HCT116 (cell line): ENCODE measurements at regions not wholly inside any gene's neighbourhood (a gene's known extent, or its start where the extent isn't known, plus 50 kb on each side); places are given as distances from the start of the nearest gene placed in this dataset.

Experiments used
- ATAC-seq: fragments of 200-7000 bp; cut with Tn5 transposase; 2 replicates; pipeline ENCODE4 v1.9.1; 2020; ENCODE audit warnings: mild to moderate bottlenecking, moderate library complexity
- BruUV-seq: library from RNA; stranded (reverse); fragments of 400-500 nt; replicated peaks from 2 replicates; lab custom pipeline; 2021; lab: Mats Ljungman, UMichigan
- CTCF ChIA-PET: fragments of 300-600 bp; sonication (Branson Sonifier 250); formaldehyde crosslinking; loops from one replicate; lab custom pipeline; 2021; ENCODE audit warnings: antibody characterized with exemption; lab: Charles Lee
- POLR2A ChIA-PET: fragments of 300-600, 350-600 bp; sonication (Branson Sonifier 250); formaldehyde crosslinking; loops from one replicate; lab custom pipeline; 2021; ENCODE audit warnings: antibody characterized with exemption; lab: Charles Lee
- RAD21 ChIA-PET, 2 experiments: fragments of 300-600 bp; sonication (Branson Sonifier 250); formaldehyde crosslinking; loops; one replicate each; lab custom pipeline; 2023; ENCODE audit warnings: low total read pairs in 2 of 2; ENCODE audit not compliant: uncharacterized antibody in 2 of 2, unreplicated experiment in 2 of 2, low non-redundant PET in 1 of 2; lab: Charles Lee
- DNase-seq: peaks from one replicate; pipeline ENCODE4 v3.0.0-alpha.2; 2010; ENCODE audit warnings: low read depth, low spot score
- H2AFZ ChIP-seq: fragments of 200-600 bp; shearing (Covaris generic), sonication (generic); 2 replicates; pipeline ENCODE4 v1.6.1; 2017; ENCODE audit warnings: low read depth, mixed run types, mixed read lengths, antibody characterized with exemption, low read length; ENCODE audit not compliant: poor library complexity, severe bottlenecking
- H3K27ac ChIP-seq: 2 replicates; pipeline ENCODE4 v1.5.1; 2012; ENCODE audit warnings: low read depth, low read length
- H3K27me3 ChIP-seq: fragments of 200-600 bp; sonication (generic); 2 replicates; pipeline ENCODE4 v1.6.1; 2016; ENCODE audit warnings: mixed run types, low read length, mixed read lengths; ENCODE audit not compliant: insufficient read depth
- H3K36me3 ChIP-seq, 2 experiments: fragments of 200-500 bp in 1 of 2; fragments of 200-600 bp in 1 of 2; sonication (Bioruptor generic) in 1 of 2; sonication (generic) in 1 of 2; 2 replicates each; pipeline versions ENCODE4 v1.5.1 to v1.6.1; 2014 to 2016; ENCODE audit warnings: low read length in 2 of 2, inconsistent platforms in 1 of 2, mixed read lengths in 1 of 2, mixed run types in 1 of 2; ENCODE audit not compliant: insufficient read depth in 2 of 2, control insufficient read depth in 1 of 2
- H3K4me1 ChIP-seq, 2 experiments: fragments of 200-600 bp in 1 of 2; sonication (generic) in 1 of 2; 2 replicates each; pipeline versions ENCODE4 v1.5.1 to v1.6.1; 2012 to 2017; ENCODE audit warnings: low read length in 2 of 2, inconsistent platforms in 1 of 2, mild to moderate bottlenecking in 1 of 2, mixed read lengths in 1 of 2, mixed run types in 1 of 2, moderate library complexity in 1 of 2; ENCODE audit not compliant: insufficient read depth in 2 of 2, control insufficient read depth in 1 of 2
- H3K4me2 ChIP-seq: fragments of 200-600 bp; sonication (generic); 2 replicates; pipeline ENCODE4 v1.6.1; 2017; ENCODE audit warnings: mixed run types, low read length, mixed read lengths
- H3K4me3 ChIP-seq, 2 experiments: fragments of 200-600 bp in 1 of 2; sonication (generic) in 1 of 2; replicated peaks in 1 of 2; 2 replicates each; pipeline ENCODE4 v1.5.1; 2011 to 2016; ENCODE audit warnings: low read length in 2 of 2, control low read depth in 1 of 2, low read depth in 1 of 2, mild to moderate bottlenecking in 1 of 2, mixed read lengths in 1 of 2, mixed run types in 1 of 2
- H3K79me2 ChIP-seq: fragments of 200-600 bp; sonication (generic); 2 replicates; pipeline ENCODE4 v1.6.1; 2017; ENCODE audit warnings: mild to moderate bottlenecking, mixed run types, low read length, moderate library complexity, mixed read lengths; ENCODE audit not compliant: insufficient read depth
- H3K9ac ChIP-seq: fragments of 200-600 bp; sonication (generic); 2 replicates; pipeline ENCODE4 v1.6.1; 2016; ENCODE audit warnings: low read length, mixed read lengths
- H3K9me2 ChIP-seq: fragments of 200-600 bp; sonication (generic), shearing (Covaris generic); 2 replicates; pipeline ENCODE4 v1.6.1; 2017; ENCODE audit warnings: mixed run types, mild to moderate bottlenecking, moderate library complexity; ENCODE audit not compliant: insufficient read depth
- H3K9me3 ChIP-seq, 2 experiments: fragments of 200-500 bp in 1 of 2; fragments of 200-600 bp in 1 of 2; sonication (Bioruptor generic) in 1 of 2; sonication (generic) in 1 of 2; 2 replicates each; pipeline ENCODE4 v1.6.1; 2014 to 2017; ENCODE audit warnings: low read length in 2 of 2, mixed read lengths in 2 of 2, inconsistent platforms in 1 of 2, low read depth in 1 of 2, mild to moderate bottlenecking in 1 of 2, mixed run types in 1 of 2, moderate library complexity in 1 of 2; ENCODE audit not compliant: control insufficient read depth in 1 of 2, insufficient read depth in 1 of 2
- H4K20me1 ChIP-seq: fragments of 200-600 bp; sonication (generic), shearing (Covaris generic); 2 replicates; pipeline ENCODE4 v1.6.1; 2017; ENCODE audit warnings: mixed run types, mild to moderate bottlenecking, moderate library complexity; ENCODE audit not compliant: insufficient read depth
- CBX3 ChIP-seq: IDR thresholded peaks from 2 replicates; pipeline ENCODE4 v1.6.1; 2012; ENCODE audit warnings: low read depth
- EZH2phosphoT487 ChIP-seq: fragments of 200-600 bp; IDR thresholded peaks from 2 replicates; pipeline ENCODE4 v1.6.1; 2018; ENCODE audit warnings: antibody characterized with exemption, borderline replicate concordance
- POLR2A ChIP-seq: IDR thresholded peaks from 2 replicates; pipeline ENCODE4 v1.7.0; 2011; ENCODE audit warnings: borderline replicate concordance; ENCODE audit not compliant: insufficient read depth, insufficient read length; ENCODE audit errors: extremely low read depth
- RAD21 ChIP-seq: IDR thresholded peaks from 2 replicates; pipeline ENCODE4 v1.6.1; 2012; ENCODE audit warnings: low read depth, mild to moderate bottlenecking
- SRF ChIP-seq: IDR thresholded peaks from 2 replicates; pipeline ENCODE4 v1.6.1; 2012; ENCODE audit warnings: low read depth
- TCF7L2 ChIP-seq: IDR thresholded peaks from 2 replicates; pipeline ENCODE4 v1.7.0; 2011; ENCODE audit warnings: borderline replicate concordance, inconsistent platforms; ENCODE audit not compliant: insufficient read depth, insufficient read length; ENCODE audit errors: extremely low read depth
- YY1 ChIP-seq: IDR thresholded peaks from 2 replicates; pipeline ENCODE4 v1.6.1; 2011; ENCODE audit warnings: low read length, low read depth, moderate library complexity, mild to moderate bottlenecking; ENCODE audit not compliant: insufficient replicate concordance; ENCODE audit errors: extremely low read depth
- ZFX ChIP-seq: fragments of 450-650 bp; IDR thresholded peaks from 2 replicates; pipeline ENCODE4 v1.6.1; 2017
- intact Hi-C: fragments of 100-400 bp; cut with micrococcal nuclease; formaldehyde crosslinking; loops from 2 replicates; pipeline ENCODE4 v1.10.0; 2022

GRCh38 chr1:80462006-80462405, 1338.7 kb upstream of the ADGRL2 start:
- H3K4me3 ChIP-seq: no peak overlapping the region
- no peaks in the 10 kb centered on the region for H3K27me3 ChIP-seq
- H3K9me2 ChIP-seq: no peaks in the 10 kb centered on the region
- ChIA-PET RAD21 (no interaction called here), POLR2A (no interaction called here), CTCF (no interaction called here)
- no peak for TF ChIP-seq ZFX
- no peak for TF ChIP-seq CBX3
- TF ChIP-seq POLR2A: no peak
- no peak overlapping the region for H3K4me2 ChIP-seq
- no peaks in the 10 kb centered on the region for H3K79me2 ChIP-seq
- no peaks in the 10 kb centered on the region; the same call in 1 of the 2 replicates for H4K20me1 ChIP-seq
- H2AFZ ChIP-seq: no peak overlapping the region
- H3K36me3 ChIP-seq: no peaks in the 10 kb centered on the region
- no peak overlapping the region for H3K9ac ChIP-seq
- ATAC-seq (no peak), DNase-seq (no peak)
- BruUV-seq: no TSS peak
- no peak overlapping the region for H3K27ac ChIP-seq
- intact Hi-C loops: no loop called here
- H3K9me3 ChIP-seq: no peaks in the 10 kb centered on the region
- no peaks in the 10 kb centered on the region for H3K4me1 ChIP-seq

- CTCF ChIA-PET: no interaction called here
These were observed 1343.3 kb upstream of the ADGRL2 start for GRCh38 chr1:80457409-80457808.

More at GRCh38 chr1:80457409-80457808, 1343.3 kb upstream of the ADGRL2 start:
- Histone ChIP-seq H2AFZ (no peak overlapping the region), H3K27ac (no peak overlapping the region), H3K4me1 (no peaks in the 10 kb centered on the region), H4K20me1 (no peaks in the 10 kb centered on the region), H3K9me3 (no peaks in the 10 kb centered on the region), H3K79me2 (no peaks in the 10 kb centered on the region), H3K36me3 (no peaks in the 10 kb centered on the region), H3K27me3 (no peaks in the 10 kb centered on the region), H3K9ac (no peak overlapping the region), H3K4me2 (no peak overlapping the region), H3K4me3 (no peak overlapping the region), H3K9me2 (no peaks in the 10 kb centered on the region)
- DNase-seq (no peak), ATAC-seq (no peak)
- ChIA-PET RAD21 (no interaction called here), POLR2A (no interaction called here)
- TF ChIP-seq RAD21: no peak
- TF ChIP-seq EZH2phosphoT487: no peak
- no peak for TF ChIP-seq YY1
- TF ChIP-seq ZFX: no peak
- TF ChIP-seq SRF: no peak
- TF ChIP-seq TCF7L2: no peak
- intact Hi-C loops: no loop called here
- BruUV-seq: no TSS peak
